Ovary (tissue), 7 donors: ENCODE measurements at regions not wholly inside any gene's neighbourhood (a gene's known extent, or its start where the extent isn't known, plus 50 kb on each side); places are given as distances from the start of the nearest gene placed in this dataset.

Experiments used
- DNase-seq, 5 donors: peaks; one replicate each; pipeline ENCODE4 v3.0.0-alpha.2; 2019 to 2020
- H3K27ac ChIP-seq, 2 donors: fragments of 200-600 bp; one replicate each; pipeline versions ENCODE4 v1.5.1 to v1.8.0; 2019 to 2022
- H3K27me3 ChIP-seq: fragments of 200-600 bp; one replicate; pipeline ENCODE4 v1.8.0; 2022
- H3K36me3 ChIP-seq: fragments of 200-600 bp; sonication (generic); one replicate; pipeline ENCODE4 v1.5.1; 2019
- H3K4me1 ChIP-seq: one replicate; pipeline ENCODE4 v1.8.1; 2013; ENCODE audit warnings: mild to moderate bottlenecking, moderate library complexity; ENCODE audit not compliant: insufficient read depth
- H3K4me3 ChIP-seq: fragments of 200-600 bp; sonication (generic); one replicate; pipeline ENCODE4 v1.5.1; 2017
- H3K9me3 ChIP-seq, 2 donors: fragments of 200-600 bp in 1 of 2; sonication (generic) in 1 of 2; one replicate each; pipeline versions ENCODE4 v1.5.1 to v1.8.1; 2013 to 2019; ENCODE audit warnings: mild to moderate bottlenecking in 1 of 2, moderate library complexity in 1 of 2
- EP300 ChIP-seq: sonication (generic); formaldehyde crosslinking; IDR thresholded peaks from one replicate; pipeline ENCODE4 v1.6.1; 2017; ENCODE audit warnings: antibody characterized with exemption
- POLR2A ChIP-seq: fragments of 450-650 bp; IDR thresholded peaks from one replicate; pipeline ENCODE4 v1.6.1; 2017; ENCODE audit warnings: antibody characterized with exemption, mild to moderate bottlenecking, moderate library complexity
- WGBS, 3 donors: extraction: QIAGEN DNeasy Blood & Tissue Kit in 1 of 3; methylation state at CpG; one replicate each; pipeline versions ENCODE4 v1.1.5 to v1.1.7; 2013 to 2017; 5-methylcytosine and 5-hydroxymethylcytosine counted together
- intact Hi-C, 4 donors: fragments of 100-400 bp; cut with DNase I; formaldehyde crosslinking; loops; one replicate each; pipeline versions ENCODE4 v1.11.0 to v1.15.1; 2022 to 2023
- TF ChIP-seq, protein P1 (sequence below), 3 donors: fragments of 450-650 bp in 2 of 3; fragments of 200-600 bp in 1 of 3; IDR thresholded peaks; one replicate each; pipeline versions ENCODE4 v1.5.1 to v1.8.0; 2016 to 2022; ENCODE audit warnings: antibody characterized with exemption in 3 of 3, mild to moderate bottlenecking in 1 of 3
- donor health status: DM: no; HTN: no; CAD: no; lungs with moderate emphysema.
- donor health status: DM: no; HTN: no; CAD: no.
- donor health status: Bipolar disorder and iron deficiency.
- donor health status: DM: no; HTN: no; CAD: no.
- donor health status: DM: yes; HTN: yes; CAD: no.

DNA sequence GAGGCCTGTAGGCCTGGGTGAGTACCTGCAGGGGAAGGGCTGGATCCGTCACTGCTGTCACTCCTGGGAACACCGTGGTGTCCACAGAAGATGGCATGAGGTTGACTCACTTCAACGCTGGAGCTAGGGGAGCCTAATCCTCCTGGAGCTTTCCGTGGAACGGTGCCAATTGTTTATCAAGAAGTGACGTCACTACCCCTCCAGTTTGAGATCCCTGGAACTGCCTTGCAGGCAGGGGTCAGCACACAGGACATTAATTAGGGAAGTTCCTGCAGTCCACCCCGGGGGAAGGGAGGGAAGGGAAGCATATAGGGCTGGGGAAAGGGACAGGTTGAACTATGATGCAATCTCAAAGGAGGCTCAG, 408.6 kb downstream of the GALR1 start:
- Histone ChIP-seq H3K27ac (no peak overlapping the region), H3K36me3 (no peaks in the 10 kb centered on the region), H3K9me3 (no peaks in the 10 kb centered on the region), H3K4me1 (no peaks in the 10 kb centered on the region), H3K4me3 (no peak overlapping the region), H3K27me3 (no peaks in the 10 kb centered on the region)
- no peak for TF ChIP-seq EP300
- no peak for TF ChIP-seq POLR2A
- TF ChIP-seq, protein P1, sequence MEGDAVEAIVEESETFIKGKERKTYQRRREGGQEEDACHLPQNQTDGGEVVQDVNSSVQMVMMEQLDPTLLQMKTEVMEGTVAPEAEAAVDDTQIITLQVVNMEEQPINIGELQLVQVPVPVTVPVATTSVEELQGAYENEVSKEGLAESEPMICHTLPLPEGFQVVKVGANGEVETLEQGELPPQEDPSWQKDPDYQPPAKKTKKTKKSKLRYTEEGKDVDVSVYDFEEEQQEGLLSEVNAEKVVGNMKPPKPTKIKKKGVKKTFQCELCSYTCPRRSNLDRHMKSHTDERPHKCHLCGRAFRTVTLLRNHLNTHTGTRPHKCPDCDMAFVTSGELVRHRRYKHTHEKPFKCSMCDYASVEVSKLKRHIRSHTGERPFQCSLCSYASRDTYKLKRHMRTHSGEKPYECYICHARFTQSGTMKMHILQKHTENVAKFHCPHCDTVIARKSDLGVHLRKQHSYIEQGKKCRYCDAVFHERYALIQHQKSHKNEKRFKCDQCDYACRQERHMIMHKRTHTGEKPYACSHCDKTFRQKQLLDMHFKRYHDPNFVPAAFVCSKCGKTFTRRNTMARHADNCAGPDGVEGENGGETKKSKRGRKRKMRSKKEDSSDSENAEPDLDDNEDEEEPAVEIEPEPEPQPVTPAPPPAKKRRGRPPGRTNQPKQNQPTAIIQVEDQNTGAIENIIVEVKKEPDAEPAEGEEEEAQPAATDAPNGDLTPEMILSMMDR (IDR thresholded peaks at IDR 0.05) = no peak
- no peak for DNase-seq
- 38 to 52% (median 44%) methylated on average over 7 of the region's 7 CpGs for WGBS, 3 donors
- intact Hi-C loops = no loop called here

DNA sequence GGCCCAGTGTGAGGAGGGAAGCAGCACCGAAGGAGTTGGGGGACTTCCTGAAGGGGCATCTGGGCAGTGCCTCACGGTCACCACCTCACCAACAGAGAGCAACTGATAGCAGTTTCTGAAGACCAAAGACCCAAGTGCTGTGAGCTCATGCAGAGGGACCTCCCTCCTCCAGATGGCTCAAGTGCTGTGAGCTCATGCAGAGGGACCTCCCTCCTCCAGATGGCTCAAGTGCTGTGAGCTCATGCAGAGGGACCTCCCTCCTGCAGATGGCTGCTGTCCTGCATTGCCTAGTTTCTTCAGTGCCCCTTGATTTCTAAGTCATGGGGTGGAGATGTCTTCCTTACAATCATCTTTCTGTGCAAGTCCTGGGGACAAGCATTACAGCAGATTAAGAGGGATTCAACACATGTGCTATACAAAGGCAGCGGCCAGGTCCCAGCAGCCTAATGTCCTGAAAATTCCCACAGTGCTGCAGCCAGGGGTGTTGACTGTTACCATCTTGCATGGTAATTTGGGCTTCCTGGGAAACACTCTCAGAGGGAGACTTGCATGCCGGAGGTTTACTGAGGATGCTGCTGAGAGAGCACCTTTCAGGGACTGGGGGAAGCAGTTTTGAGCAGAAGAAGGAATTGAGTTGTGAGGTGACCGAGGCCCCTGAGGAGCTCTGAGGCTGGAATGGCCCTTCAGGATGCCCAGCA, 409.3 kb downstream of the GALR1 start:
- Histone ChIP-seq H3K4me1 (no peaks in the 10 kb centered on the region), H3K4me3 (no peak overlapping the region), H3K27ac (no peak overlapping the region), H3K27me3 (no peaks in the 10 kb centered on the region), H3K9me3 (no peaks in the 10 kb centered on the region), H3K36me3 (no peaks in the 10 kb centered on the region)
- intact Hi-C loops = no loop called here
- TF ChIP-seq, protein P1 (IDR thresholded peaks at IDR 0.05) = no peak
- no peak for TF ChIP-seq POLR2A
- TF ChIP-seq EP300 = no peak
- WGBS, 3 donors = 59 to 91% (median 71%) methylated on average over 5 of the region's 5 CpGs
- no peak for DNase-seq

DNA sequence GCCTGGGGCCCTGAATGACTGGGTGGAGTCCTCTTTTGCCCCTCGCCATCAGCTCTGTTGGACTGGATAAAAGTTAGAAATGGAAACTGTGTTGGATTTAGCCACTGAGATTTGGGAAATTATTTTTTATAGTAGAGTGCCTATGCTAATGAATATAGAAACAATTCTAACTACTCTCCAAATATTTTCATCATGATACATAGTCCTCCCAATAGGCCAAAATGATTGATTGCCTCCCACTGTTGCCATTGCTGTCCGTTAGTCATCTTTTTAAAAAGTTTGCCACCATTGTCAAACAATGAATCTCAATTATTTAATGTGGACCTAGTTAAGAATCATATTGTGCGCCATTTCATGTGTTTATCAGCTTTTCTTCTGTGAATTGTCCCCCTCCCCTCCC, 417.0 kb downstream of the GALR1 start:
- H3K4me3 ChIP-seq = no peak overlapping the region
- no peaks in the 10 kb centered on the region for H3K36me3 ChIP-seq
- WGBS, 3 donors = 75 to 80% (median 78%) methylated on average over 3 of the region's 3 CpGs
- no peak for DNase-seq
- intact Hi-C loops = no loop called here
- no peak overlapping the region for H3K27ac ChIP-seq
- no peaks in the 10 kb centered on the region for H3K27me3 ChIP-seq
- no peak for TF ChIP-seq EP300
- H3K9me3 ChIP-seq = no peaks in the 10 kb centered on the region
- H3K4me1 ChIP-seq = no peaks in the 10 kb centered on the region

DNA sequence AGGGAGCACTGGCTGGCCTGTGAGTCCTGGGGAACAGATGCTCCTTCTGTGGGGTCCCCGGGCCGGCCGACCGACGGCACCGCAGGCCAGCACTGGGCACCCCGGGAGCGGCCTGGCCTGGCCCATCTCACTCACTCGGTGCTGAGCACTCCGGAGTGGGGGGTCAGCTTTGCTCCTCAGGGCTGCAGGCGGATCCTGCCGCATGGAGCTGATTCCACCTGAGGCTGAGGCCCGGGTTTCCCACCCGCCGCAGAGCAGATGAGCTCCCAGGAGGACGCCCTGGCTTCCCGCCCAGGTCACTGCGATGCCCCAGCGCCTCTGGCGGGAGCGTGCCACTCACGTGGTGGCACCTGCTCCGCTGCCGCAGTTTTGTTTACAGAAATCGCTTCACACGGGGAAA, 418.6 kb downstream of the GALR1 start:
- 87 to 92% (median 88%) methylated on average over 23 to 26 of the region's 26 CpGs for WGBS, 3 donors
- peaks cover 1% of the 10 kb centered on the region for H3K4me1 ChIP-seq
- intact Hi-C loops = no loop called here
- H3K9me3 ChIP-seq = no peaks in the 10 kb centered on the region
- TF ChIP-seq, protein P1 (IDR thresholded peaks at IDR 0.05) = no peak
- no peak for TF ChIP-seq EP300
- no peak for TF ChIP-seq POLR2A
- H3K27ac ChIP-seq = no peak overlapping the region
- H3K36me3 ChIP-seq = no peaks in the 10 kb centered on the region
- H3K4me3 ChIP-seq = no peak overlapping the region
- H3K27me3 ChIP-seq = no peaks in the 10 kb centered on the region
- no peak for DNase-seq

DNA sequence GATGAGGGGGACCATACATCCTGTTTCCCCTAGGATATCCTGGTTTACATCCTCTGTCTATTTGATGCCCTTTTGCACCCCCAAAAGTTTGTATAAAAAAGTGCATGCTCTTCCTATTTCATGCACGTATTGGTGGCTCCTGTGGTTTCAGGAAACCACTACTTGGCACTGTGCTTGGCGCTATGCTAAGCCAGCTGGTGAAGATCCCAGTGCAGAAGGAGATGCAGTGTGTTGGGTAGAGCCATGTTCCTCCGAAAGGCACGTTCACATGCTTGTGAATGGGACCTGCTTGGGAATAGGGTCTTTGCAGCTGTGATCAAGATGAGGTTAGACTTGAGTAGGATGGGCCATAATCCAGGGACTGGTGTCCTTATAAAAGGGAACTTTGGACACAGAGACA, 419.7 kb downstream of the GALR1 start:
- Histone ChIP-seq H3K4me3 (no peak overlapping the region), H3K4me1 (peaks cover 1% of the 10 kb centered on the region), H3K27me3 (no peaks in the 10 kb centered on the region), H3K36me3 (no peaks in the 10 kb centered on the region), H3K27ac (no peak overlapping the region), H3K9me3 (no peaks in the 10 kb centered on the region)
- no peak for DNase-seq
- intact Hi-C loops = no loop called here
- WGBS, 3 donors = 73 to 79% (median 75%) methylated on average over 4 of the region's 4 CpGs
- TF ChIP-seq EP300 (no peak), POLR2A (no peak)
- TF ChIP-seq, protein P1 (IDR thresholded peaks at IDR 0.05) = no peak
